ENCODE measurements at regions not wholly inside any gene's neighbourhood (a gene's known extent, or its start where the extent isn't known, plus 50 kb on each side); places are given as distances from the start of the nearest gene placed in this dataset.
A peak's percentile ranks its signal among the peaks of the same experiment; 100 is the strongest.
"Not testable (repeated sequence)": the region's sequence is repeated elsewhere in the genome, so short reads cannot be mapped to it uniquely, and the experiment has no call there.

DNA sequence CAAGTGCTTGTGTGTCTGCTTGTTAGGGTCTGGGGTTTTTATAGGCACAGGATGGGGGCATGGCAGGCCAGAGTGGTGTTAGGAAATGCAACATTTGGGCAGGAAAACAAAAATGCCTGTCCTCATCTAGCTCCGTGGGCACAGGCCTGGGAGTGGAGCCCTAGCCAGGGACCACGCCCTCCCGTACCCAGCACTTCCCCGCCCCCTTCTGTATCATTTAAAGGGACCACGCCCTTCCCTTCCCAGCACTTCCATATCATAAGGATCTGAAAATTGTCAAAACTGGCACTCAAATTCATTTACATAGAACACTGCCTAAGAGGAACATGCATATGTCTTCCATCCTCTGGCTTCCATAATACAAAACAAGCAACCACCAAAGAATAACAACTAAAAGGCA, 185.8 kb downstream of the B3GLCT start:
- DNase-seq = no peak

DNA sequence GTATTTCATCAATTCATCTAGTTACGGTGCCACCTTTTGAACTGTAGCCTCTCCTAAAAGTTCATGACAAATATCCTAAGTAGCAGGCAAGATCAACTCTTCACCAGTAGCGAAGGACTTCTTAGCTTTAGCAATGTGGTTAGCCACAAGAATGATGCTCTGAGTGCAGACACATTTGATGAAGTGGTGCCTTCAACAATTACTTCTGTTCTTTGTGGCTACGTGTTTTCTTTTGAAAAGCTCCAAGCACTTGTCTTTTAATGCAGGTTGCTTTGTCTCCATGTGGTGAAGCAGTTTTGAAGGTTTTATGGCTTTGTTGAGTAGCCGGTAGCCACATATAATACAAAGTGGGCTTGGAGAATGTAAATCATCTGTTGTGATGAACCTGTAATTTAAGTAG, 194.7 kb downstream of the B3GLCT start:
- DNase-seq = no peak

DNA sequence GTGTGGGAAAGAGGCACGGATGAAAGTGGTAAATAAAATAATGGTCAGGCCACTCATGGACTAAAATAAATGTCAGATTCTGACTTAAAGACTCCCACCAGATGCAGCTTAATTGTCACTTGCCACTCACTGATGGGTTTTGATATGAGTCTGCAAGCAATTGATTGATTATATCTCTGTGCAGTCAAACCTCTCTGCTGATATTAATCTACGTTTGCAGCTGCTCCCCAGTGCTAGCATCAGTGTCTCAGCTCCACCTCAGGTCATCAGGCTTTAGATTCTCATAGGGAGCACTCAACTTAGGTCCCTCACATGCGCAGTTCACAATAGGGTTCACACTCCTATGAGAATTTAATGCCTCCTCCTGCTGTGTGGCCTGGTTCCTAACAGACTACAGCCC, 195.3 kb downstream of the B3GLCT start:
- no peak for DNase-seq

GRCh38 chr13:31399690-31400089, 199.9 kb downstream of the B3GLCT start:
- DNase-seq = no peak

GRCh38 chr13:31403711-31404110, 203.9 kb downstream of the B3GLCT start:
- not testable (repeated sequence) for DNase-seq

GRCh38 chr13:31408927-31409326, 209.2 kb downstream of the B3GLCT start:
- no peak for DNase-seq

- no peak for DNase-seq
Measured at GRCh38 chr13:31409678-31410356, 210.0 kb downstream of the B3GLCT start.

- no peak for DNase-seq
Measured at GRCh38 chr13:31413516-31413915, 213.7 kb downstream of the B3GLCT start.

- DNase-seq = no peak
Measured at GRCh38 chr13:31416066-31416465, 216.3 kb downstream of the B3GLCT start.

DNA sequence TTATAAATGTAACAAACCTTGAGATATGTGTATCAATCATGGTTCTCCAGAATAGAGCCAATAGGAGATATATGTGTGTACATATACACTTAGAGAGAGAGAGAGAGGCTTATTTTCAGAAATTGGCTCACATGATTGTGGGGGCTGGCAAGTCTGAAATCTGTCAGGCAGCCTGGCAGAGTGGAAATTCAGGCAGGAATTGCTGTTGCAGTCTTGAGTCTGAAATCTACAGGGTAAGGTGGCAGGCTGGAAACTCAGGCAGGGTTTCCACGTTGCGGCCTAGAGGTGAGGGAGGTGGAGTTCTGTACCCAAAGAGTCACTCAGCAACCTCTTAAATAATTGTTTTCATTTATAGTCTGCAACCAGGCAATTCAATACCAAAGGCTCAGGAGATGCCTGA, 218.4 kb downstream of the B3GLCT start:
- no peak for DNase-seq

DNA sequence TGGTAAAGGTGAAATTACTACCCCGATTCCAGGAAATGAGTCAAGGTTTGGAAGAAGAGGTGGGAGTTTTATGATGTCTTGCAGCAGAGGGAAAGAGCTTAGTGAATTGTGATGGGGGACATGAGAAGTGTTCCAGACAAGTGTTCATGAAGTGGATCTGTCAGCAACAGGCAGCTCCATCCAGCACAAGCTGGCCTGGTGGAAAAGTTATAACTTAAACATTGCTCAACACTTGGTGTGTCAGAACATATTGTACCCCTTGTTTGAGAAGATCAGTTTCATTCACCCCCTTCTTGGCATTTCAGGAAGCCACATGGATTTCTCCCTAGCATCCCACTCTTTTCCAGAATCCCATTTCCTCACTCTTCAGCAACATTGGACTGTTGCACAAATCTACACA, 222.0 kb downstream of the B3GLCT start:
- no peak for DNase-seq

DNA sequence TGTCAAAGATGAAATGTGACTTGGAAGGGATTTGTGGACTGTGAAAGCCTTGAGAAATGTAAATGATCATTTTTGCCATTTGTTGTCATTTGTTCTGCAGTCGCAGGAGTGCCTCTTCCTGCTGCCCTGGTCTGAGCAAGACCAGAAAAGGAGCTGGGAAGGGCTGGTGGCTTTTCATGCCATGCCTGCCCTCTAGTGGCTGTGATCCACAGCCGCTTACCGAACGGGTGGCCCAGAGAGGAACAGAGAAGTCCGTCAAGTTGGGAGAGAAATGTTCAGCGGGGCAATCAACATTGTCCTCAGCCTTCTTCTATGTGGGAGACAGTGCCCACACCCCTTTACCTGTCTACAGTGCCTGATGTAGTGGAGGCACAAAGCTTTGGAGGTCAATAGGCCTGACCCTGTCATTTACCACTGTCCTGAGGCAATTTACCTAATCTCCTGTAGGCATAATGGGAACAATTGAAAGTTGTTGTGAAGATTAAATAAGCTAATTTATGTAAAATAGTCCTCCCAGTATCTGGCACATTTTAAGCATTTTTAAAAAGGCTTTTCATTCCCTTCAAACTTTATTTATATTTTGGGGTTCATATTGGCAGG, 224.5 kb downstream of the B3GLCT start:
- DNase-seq = peak; percentile 42

DNA sequence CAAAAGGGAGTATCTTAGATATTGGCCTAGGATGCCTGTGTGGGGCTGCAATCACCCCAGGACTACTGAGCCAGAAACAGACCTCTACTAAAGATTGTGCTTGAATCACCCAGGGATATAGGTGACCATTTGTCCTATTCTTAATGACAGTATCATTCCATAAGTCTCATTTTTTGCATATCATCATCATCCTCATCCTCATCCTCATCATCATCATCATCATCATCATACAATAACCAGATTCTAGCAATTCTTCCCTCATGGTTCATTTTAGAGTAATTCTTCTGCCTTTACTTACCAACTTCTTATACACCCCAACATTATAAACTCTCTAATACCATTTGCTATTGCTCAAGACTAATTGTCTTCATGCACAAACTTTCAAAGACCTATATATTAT, 226.6 kb downstream of the B3GLCT start:
- DNase-seq = no peak

GRCh38 chr13:31427151-31428100, 227.7 kb downstream of the B3GLCT start:
- no peak for DNase-seq

- DNase-seq = peak; percentile 4
Measured at GRCh38 chr13:31431722-31432137, 232.0 kb downstream of the B3GLCT start.

DNA sequence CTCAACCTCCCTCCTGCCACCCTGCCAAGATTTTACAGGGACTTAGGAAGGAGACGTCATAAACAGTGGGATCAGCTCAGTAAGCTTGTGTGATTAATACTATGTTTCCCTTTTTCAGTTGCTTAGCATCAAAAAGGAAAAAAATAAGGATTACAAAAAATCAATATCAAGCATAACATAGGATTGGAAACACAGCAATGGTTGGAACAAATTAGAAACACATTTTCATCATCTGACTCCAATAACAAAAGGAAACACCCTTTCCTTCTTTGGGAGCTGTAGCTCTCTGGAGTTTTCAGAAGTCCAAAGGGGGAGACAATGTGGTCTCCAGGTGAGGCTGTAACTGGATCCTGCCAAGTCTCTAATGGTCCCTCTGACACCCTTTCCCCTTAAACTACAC, 233.4 kb downstream of the B3GLCT start:
- no peak for DNase-seq

DNA sequence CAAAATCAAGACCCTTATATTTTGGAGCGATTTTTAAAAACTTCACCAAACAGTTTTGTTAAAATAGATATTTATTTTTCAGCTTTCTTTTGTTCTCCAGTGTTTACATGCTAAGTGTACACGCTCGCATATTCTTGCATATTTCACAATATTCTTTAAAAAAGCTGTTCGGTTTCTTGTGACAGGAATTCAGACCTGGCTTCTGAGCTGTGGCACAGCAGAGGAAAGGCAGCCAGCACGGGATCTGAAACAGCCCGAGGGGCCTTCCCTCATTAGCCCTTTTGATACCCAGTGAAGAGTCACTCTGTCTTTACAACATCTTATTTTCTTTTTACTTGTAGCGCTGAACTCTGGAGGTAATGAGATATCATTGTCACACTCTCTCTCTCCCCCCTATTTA, 234.0 kb downstream of the B3GLCT start:
- no peak for DNase-seq

DNA sequence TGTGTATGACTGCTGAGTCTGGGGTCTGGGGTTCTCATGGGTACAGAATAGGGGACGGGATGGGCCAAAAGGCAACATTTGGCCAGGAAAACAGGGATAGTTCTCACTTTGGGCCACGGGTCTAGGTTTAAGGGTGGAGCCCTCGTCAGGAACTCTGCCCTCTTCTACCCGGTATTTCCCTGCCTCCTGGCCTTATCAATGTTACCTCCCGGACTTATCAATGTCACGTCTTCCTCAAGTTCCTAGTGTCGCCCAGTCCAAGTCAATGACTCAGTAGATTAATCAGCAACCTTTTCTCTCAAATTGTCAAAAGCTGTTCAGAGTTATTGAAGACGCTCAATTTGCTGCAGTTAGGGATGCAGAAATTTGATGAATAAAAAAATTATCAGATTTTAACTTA, 234.8 kb downstream of the B3GLCT start:
- DNase-seq = no peak

- DNase-seq = no peak
Measured at GRCh38 chr13:31435536-31435935, 235.8 kb downstream of the B3GLCT start.

GRCh38 chr13:31436478-31436877, 236.7 kb downstream of the B3GLCT start:
- no peak for DNase-seq

DNA sequence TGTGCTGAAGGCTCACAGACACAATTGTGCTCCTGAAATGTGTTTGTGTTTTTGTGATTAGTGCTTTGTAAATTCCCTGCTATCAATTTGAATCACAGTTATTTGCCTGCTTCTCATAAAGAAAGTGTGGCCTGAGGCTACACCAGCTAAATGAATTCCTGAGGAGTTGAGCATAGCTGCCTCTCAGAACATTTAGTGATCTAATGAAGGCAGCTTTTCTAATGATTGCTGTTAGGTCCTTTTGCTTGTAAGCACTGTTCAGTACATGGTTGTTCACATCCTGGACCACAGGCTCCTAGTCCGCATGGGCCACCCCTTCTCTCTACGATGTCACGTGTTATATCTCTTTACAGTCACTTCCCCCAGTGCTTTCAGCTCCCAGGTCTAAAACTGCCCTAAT, 238.2 kb downstream of the B3GLCT start:
- no peak for DNase-seq

- no peak for DNase-seq
Measured at GRCh38 chr13:31440132-31440531, 240.4 kb downstream of the B3GLCT start.

- DNase-seq = no peak
Measured at GRCh38 chr13:31441800-31442510, 242.2 kb downstream of the B3GLCT start.
